ENCODE measurements at regions not wholly inside any gene's neighbourhood (a gene's known extent, or its start where the extent isn't known, plus 50 kb on each side); places are given as distances from the start of the nearest gene placed in this dataset.
A peak's percentile ranks its signal among the peaks of the same experiment; 100 is the strongest.
"Not testable (repeated sequence)": the region's sequence is repeated elsewhere in the genome, so short reads cannot be mapped to it uniquely, and the experiment has no call there.

DNA sequence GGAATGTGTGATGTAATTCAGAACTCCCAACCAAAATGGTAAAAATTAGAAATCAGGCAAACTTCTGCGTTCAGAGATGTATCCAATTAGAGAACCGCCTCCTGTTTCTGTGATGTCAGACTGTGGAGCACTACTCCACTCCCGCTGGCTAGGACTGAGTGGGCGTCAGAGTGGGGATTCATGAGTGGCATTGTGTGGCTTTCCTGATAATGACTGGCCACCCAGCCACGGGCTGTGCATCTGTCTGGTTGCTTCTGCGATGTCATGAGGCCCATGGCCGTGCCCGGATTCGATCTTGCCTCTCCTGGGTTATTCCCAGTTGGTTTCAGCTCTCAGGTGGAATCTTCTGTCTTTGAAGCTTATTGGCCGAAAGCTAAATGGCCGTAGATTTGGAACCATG lies 87.1 kb upstream of the KCNA1 start:
- no peak for DNase-seq (ENCODE audit: low spot score)

GRCh38 chr12:4824380-4824779 lies 85.3 kb upstream of the KCNA1 start:
- peak; percentile 90 for DNase-seq (ENCODE audit: low spot score)

DNA sequence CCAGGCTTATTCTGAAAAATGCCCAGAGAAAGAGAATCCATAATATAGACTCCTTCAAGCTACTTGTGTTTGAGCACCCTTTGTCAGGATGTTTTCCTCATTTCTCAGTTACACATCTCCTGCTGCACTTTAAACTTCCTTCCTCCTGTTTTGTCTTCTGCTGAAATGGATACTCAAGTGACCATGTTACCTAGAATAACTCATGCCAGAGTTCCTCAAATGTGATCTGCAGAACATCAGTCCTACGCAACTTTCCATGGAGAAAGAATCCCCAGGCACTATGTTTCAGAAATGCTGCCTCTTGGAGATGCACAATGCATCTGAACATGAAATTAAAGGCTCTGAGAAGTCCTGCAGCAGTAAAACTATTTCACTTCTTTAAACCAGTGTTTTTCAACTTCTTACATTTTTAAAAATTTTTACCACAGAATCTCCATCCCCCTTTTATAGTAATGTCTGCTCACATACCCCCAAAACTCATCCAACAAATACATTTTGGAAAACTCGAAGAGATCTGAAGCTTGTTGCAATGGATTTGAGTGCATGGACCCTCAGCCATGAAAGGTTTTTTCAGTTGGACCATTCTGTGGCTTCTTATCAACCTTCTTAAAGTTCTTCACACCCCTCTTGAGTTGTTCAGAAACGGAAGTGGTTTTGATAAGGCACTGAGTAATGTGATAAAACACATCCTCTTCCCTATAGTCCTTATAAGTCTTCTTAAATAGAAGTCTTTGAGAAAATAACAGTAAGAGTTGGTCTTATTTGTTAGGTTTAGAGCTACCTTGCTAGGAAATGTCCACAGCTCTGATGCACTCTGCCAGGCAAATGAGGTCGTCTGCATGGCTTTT lies 84.5 kb upstream of the KCNA1 start:
- no peak for DNase-seq (ENCODE audit: low spot score)

DNA sequence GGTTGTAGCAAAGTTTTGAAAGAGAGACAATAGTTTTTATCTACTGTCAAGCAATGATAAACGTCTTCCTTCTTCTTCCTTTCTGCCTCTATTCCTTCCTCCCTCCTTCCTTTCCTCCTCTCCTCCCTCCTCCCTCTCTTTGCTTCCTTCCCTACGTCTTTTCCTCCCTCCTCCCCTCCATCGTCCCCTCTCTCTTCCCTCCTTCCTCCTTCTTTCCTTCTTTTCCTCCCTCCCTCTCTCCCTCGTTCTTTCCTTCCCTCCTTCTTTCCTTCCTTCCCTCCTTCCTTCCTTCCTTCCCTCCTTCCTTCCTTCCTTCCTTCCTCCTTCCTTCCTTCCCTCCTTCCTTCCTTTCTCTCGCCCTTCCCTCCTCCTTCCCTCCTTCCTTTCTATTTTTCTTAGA lies 82.8 kb upstream of the KCNA1 start:
- no peak for DNase-seq (ENCODE audit: low spot score)

GRCh38 chr12:4828176-4828575 lies 81.5 kb upstream of the KCNA1 start:
- DNase-seq (ENCODE audit: low spot score): no peak

DNA sequence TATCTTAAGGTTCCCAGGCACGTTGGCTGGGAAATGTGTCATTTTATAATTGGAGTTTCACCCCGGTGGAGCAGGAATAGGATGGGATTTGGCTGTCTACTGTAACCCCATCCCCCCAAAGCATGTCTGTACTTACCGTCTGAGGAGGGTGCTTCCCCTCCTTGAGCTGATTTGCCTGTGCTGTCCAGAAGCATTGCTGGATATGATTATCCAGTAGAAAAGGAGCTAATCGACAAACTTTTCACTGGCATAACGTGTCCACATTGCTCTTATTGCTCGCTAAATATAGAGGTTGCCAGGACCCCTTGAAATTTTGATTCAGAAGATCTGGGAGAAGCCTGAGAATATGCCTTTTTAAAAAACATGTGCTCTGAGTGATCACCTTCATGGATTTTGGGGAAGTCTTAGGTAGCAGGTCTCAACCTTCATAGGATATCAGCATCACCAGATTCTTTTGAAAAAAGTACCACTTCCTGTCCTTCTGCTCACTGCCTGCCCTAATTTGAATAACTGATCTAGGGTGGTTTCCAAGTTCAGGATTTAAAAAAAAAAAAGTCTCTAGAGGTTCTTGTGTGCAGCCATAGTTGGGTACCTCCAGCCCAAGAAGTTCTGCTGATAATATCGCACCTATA lies 80.4 kb upstream of the KCNA1 start:
- no peak for DNase-seq (ENCODE audit: low spot score)

- DNase-seq (ENCODE audit: low spot score): no peak
Measured at GRCh38 chr12:4829793-4830162, 79.9 kb upstream of the KCNA1 start.

- no peak for DNase-seq (ENCODE audit: low spot score)
Measured at GRCh38 chr12:4830556-4831210, 79.0 kb upstream of the KCNA1 start.

DNA sequence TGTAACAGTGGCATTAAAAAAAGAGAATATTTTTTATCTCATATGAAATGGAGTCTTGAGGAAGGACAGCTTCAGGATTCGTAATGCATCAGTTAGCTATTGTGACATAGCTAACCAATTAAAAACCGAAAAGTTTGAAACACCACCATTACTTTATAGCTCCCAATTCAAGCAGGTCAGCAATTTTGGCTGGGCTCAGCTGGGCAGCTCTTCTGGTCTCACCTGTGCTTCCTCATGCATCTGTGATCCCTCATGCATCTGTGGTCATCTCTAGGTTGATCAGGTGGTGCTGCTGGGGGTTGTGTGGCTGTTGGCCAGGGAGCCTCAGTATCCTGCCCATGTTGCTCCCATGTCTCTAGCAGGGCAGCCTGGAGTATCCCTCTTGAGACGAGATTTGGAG lies 76.7 kb upstream of the KCNA1 start:
- DNase-seq (ENCODE audit: low spot score): no peak

- no peak for DNase-seq (ENCODE audit: low spot score)
Measured at GRCh38 chr12:4833524-4833923, 76.2 kb upstream of the KCNA1 start.

DNA sequence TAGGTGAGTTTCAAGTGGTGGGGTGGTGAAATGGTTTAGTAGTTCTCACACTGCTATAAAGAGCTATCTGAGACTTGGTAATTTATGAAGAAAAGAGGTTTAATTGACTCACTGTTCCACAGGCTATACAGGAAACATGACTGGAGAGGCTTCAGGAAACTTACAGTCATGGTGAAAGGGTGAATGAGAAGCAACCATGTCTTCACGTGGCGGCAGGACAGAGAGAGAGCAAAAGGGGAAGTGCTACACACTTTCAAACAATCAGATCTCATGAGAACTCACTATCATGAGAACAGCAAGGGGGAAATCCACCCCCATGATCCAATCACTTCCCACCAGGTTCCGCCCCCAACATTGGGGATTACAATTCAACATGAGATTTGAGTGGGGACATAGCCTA lies 67.3 kb upstream of the KCNA1 start:
- not testable (repeated sequence) for DNase-seq (ENCODE audit: low spot score)

- DNase-seq (ENCODE audit: low spot score): no peak
Measured at GRCh38 chr12:4843907-4844306, 65.8 kb upstream of the KCNA1 start.

DNA sequence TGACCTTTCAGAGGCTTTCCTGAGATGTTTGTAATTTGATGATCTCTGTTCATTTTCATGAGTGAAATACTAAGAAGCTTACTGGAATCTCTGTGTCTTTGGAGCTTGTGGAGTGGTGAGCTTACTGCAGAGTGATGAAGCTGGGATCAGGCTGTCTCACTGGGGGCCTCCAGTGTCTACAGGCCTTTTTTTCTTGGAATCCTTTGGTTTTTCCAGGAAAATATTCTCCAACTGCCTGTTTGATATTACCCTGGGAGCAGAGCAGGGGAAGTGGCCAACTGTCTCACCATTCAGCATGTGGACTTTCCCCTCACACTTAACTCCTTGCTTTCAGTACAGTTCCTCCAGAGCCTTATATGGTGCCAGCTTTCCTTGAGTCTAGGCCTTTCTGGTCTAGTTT lies 62.0 kb upstream of the KCNA1 start:
- no peak for DNase-seq (ENCODE audit: low spot score)

DNA sequence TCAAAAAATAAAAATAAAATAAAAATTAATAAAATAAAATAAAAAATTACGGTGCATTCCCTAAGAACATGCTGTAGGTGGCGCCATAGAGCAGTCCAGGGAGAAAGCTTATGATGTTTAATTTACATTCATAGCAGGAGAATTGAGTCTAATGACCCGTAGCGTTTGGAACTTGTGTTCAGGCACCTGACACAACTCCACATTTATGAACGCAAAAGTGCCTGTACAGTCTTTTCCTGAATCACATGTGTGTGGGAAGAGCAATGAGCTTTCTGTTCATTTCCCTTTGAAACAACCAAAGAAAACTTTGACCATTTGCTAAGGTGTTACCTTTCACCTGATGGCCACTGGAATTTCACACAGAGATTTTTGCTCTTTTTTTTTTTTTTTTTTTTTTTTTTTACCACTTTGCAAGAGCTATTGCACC lies 60.6 kb upstream of the KCNA1 start:
- DNase-seq (ENCODE audit: low spot score): peak; percentile 21

DNA sequence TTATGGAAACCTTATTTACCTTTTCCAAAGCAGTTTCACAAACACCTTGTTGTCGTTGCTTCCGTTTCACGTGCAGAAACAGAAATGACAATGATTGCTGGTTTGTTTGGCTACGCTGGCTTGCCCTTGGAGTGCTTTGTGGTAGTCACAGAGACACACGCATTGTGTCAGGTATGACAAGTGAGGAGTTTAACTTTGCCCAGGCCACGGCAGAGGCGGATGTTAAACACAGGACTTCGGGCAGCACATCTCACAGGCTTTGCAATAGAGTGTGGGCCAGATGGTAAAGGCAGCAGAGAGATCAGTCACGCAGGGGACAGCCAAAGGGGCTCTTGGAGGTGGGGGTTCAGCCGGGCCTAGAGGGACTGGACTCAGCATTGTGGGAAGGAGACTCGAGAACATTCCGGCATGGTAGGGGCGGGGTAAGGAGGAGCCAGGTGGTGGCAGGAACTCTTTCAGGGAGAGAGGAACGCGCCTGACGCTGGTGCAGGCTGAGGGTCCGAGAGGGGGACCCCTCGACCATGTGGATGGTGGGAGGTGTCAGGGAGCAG lies 59.8 kb upstream of the KCNA1 start:
- DNase-seq (ENCODE audit: low spot score): no peak

DNA sequence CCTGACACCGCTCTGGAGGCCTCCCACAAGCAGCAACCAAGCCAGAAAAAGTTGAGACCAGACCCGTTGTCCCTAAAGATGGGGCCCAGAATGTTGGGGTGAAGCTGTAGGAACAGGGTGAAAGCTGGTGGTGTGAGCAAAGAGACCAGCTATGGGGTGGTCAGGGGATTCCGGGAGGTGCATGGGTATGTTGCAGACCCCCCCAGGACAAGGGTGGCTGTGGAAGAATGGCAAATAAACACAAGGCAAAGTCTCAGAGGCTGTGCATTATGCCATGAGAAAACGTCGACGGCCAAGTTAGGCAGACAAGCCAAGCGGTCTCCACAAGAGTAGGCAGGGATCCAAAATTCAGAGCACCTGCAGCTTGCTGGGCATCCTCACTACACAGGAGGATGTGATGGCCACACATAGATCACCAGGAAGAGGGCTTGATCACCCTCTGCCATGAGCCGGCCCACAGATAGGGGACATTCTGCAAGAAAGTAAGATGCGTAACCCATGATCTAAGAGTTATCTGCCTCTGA lies 58.8 kb upstream of the KCNA1 start:
- DNase-seq (ENCODE audit: low spot score): no peak

- no peak for DNase-seq (ENCODE audit: low spot score)
Measured at GRCh38 chr12:4852308-4852707, 57.4 kb upstream of the KCNA1 start.

GRCh38 chr12:4852911-4853310 lies 56.8 kb upstream of the KCNA1 start:
- no peak for DNase-seq (ENCODE audit: low spot score)

DNA sequence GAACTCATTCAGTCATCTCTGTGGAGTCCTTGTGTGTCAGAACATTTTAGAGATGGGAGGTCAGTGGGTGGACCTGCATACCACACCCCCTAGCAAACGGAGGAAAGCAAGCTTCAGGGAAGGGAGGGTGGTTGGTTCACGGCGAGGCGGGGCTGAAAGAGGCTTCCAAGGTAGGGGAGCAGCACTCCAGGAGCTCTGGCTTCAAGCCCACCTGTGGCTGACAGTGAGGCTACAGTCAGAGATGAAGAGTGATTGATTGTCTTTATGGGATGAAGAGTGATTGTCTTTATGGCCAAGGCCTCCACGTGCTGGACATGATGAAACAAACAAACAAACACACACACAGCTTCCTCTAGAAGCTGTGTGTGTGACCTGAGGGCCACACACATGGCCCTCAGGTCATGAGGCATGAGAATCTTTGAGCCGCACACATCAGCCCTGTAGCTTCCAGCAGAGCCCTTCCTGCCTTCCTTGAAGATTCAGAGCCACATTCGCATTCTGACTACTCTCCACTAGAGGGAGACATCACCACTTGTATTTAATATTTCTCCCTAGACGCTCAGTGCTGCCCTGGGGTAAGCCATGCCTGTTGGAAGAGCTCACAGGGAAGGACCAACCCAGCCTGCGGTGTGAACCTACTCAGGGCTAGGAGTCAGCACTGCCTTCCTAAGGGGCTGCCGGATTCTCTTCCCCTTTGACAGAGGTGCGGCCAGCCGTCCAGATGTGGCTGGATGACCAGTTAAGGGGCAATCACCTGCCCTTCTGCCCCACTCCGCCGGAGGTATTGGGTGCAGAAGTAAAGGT lies 54.4 kb upstream of the KCNA1 start:
- peak; percentile 85 for DNase-seq (ENCODE audit: low spot score)

DNA sequence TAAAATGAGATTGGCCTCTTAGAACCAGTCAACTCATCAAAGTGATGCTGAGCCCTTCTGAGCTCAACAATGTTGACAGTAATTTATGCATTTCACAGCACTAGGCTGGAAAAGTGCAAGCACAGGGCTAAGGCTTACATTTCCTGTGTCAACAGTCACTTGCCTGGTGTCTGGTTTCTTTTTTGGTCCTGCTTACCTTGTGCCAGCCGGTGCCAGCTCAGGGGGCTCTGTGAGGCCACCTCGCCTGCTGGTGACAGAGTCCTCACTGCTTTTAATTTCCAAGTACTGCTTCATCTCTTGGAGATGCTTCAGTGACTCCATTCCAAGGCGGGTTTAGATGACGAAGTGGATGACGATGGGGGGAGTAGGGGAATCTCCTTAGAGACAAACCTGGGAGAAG lies 53.1 kb upstream of the KCNA1 start:
- no peak for DNase-seq (ENCODE audit: low spot score)

GRCh38 chr12:4857472-4858291 lies 52.0 kb upstream of the KCNA1 start:
- peak; percentile 68 for DNase-seq (ENCODE audit: low spot score)

All from kidney capillary endothelial cell (primary cell).